SJSA1 (cell line): ENCODE measurements at regions not wholly inside any gene's neighbourhood (a gene's known extent, or its start where the extent isn't known, plus 50 kb on each side); places are given as distances from the start of the nearest gene placed in this dataset.
A peak's percentile ranks its signal among the peaks of the same experiment; 100 is the strongest.

ENCODE experiments used
- DNase-seq, 2 experiments: peaks; one replicate each; pipeline ENCODE4 v3.0.0-alpha.2; 2015 to 2020; ENCODE audit warnings: low spot score in 2 of 2, low read depth in 1 of 2
- H3K27ac ChIP-seq: fragments of 250-450 bp; sonication (Bioruptor Pico); 2 replicates; pipeline ENCODE4 v1.5.1; 2020; ENCODE audit warnings: mild to moderate bottlenecking, moderate library complexity
- H3K27me3 ChIP-seq: fragments of 250-450 bp; sonication (Bioruptor Pico); replicated peaks from 2 replicates; pipeline ENCODE4 v1.5.1; 2020; ENCODE audit warnings: mild to moderate bottlenecking, moderate library complexity
- H3K36me3 ChIP-seq: fragments of 250-450 bp; sonication (Bioruptor Pico); 2 replicates; pipeline ENCODE4 v1.5.1; 2020; ENCODE audit warnings: mild to moderate bottlenecking
- H3K4me1 ChIP-seq: fragments of 250-450 bp; sonication (Bioruptor Pico); replicated peaks from 2 replicates; pipeline ENCODE4 v1.6.1; 2021; ENCODE audit warnings: mild to moderate bottlenecking
- H3K4me3 ChIP-seq: fragments of 250-450 bp; sonication (Bioruptor Pico); 2 replicates; pipeline ENCODE4 v1.5.1; 2020; ENCODE audit warnings: mild to moderate bottlenecking
- H3K9me3 ChIP-seq: fragments of 250-450 bp; sonication (Bioruptor Pico); replicated peaks from 2 replicates; pipeline ENCODE4 v1.5.1; 2020; ENCODE audit warnings: mild to moderate bottlenecking

- no peak overlapping the region for H3K4me3 ChIP-seq
- H3K4me1 ChIP-seq, result peaks cover 44% of the 10 kb centered on the region
- no peaks in the 10 kb centered on the region for H3K27me3 ChIP-seq
- DNase-seq, result no peak
- peaks cover 5% of the 10 kb centered on the region for H3K36me3 ChIP-seq
- no peak overlapping the region for H3K27ac ChIP-seq
- H3K9me3 ChIP-seq, result 0 out of 2 replicates have a peak, but pooled peaks cover 2% of the 10 kb centered on the region
These were observed 284.2 kb upstream of the WWC1 start for GRCh38 chr5:168007286-168007685.

DNA sequence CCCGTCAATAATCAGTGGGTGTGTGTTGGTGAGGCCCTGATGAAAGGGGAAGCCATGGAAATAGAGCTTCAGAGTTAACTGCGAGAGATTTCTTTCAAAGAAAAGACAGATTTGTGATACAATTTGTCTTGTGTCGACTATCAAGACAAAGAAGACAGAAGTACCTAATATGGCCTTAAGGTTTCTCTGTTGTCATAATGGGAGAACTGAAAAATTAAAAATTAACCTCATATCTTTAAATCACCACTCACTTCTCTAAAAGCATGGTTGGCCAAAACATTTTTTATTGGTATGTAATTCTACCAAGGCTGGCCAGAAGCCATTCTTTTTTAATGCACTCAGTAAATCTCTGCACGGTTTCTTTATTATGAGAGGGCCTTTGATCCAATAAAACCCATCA is 282.9 kb upstream of the WWC1 start:
- Histone ChIP-seq H3K36me3 (no peaks in the 10 kb centered on the region), H3K27ac (no peak overlapping the region), H3K9me3 (0 out of 2 replicates have a peak, but pooled peaks cover 2% of the 10 kb centered on the region), H3K4me3 (no peak overlapping the region), H3K4me1 (peaks cover 43% of the 10 kb centered on the region), H3K27me3 (no peaks in the 10 kb centered on the region)
- DNase-seq, result no peak

GRCh38 chr5:168011096-168011495 is 280.3 kb upstream of the WWC1 start:
- Histone ChIP-seq H3K36me3 (0 out of 2 replicates have a peak, but pooled peaks cover 3% of the 10 kb centered on the region), H3K27me3 (no peaks in the 10 kb centered on the region), H3K4me3 (no peak overlapping the region), H3K27ac (no peak overlapping the region), H3K9me3 (no peaks in the 10 kb centered on the region), H3K4me1 (peaks cover 42% of the 10 kb centered on the region)
- DNase-seq, result no peak

DNA sequence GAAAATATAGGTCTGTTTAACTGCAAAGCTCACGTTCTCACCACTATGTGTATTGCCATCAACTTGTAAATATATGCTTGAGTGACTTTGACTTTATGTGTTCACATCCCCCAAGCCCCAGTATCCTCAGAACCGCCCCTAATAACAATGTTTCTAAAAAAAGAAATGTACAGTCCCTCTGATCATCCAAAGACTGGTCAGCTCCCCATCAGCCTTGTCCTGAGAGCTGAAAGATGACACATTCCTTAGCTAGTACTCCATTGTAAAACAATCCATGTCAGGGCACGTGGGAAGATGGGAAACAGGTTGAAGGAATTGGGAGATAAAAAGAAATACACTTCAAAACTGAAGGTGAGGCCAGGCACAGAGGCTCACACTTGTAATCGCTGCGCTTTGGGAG is 279.4 kb upstream of the WWC1 start:
- no peaks in the 10 kb centered on the region for H3K27me3 ChIP-seq
- H3K9me3 ChIP-seq, result no peaks in the 10 kb centered on the region
- no peak overlapping the region for H3K4me3 ChIP-seq
- 0 out of 2 replicates have a peak, but pooled peaks cover 3% of the 10 kb centered on the region for H3K36me3 ChIP-seq
- DNase-seq, result no peak
- no peak overlapping the region for H3K27ac ChIP-seq
- peaks cover 41% of the 10 kb centered on the region for H3K4me1 ChIP-seq

DNA sequence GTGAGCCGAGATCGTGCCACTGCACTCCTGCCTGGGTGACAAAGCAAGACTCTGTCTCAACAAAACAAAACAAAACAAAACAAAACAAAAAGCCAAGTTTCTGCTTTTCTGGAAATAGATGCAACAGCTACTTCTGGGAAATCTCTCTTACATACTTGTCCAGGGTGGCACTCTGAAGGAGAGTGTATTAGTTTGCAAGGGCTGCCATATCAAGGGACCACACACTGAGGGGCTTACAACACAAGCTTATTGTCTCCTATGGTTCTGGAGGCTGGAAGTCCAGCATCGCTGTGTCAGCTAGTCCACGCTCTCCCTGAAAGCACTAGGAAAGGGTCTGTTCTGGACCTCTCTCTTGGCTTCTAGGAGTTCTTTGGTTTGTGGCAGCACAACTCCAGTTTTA is 277.9 kb upstream of the WWC1 start:
- Histone ChIP-seq H3K27me3 (no peaks in the 10 kb centered on the region), H3K4me3 (no peak overlapping the region), H3K4me1 (peaks cover 41% of the 10 kb centered on the region), H3K36me3 (0 out of 2 replicates have a peak, but pooled peaks cover 3% of the 10 kb centered on the region), H3K27ac (peak overlapping the region; percentile 71), H3K9me3 (no peaks in the 10 kb centered on the region)
- DNase-seq, result peak; percentile 85 to 90

- Histone ChIP-seq H3K36me3 (0 out of 2 replicates have a peak, but pooled peaks cover 3% of the 10 kb centered on the region), H3K4me3 (no peak overlapping the region), H3K27me3 (no peaks in the 10 kb centered on the region), H3K4me1 (peaks cover 41% of the 10 kb centered on the region), H3K9me3 (no peaks in the 10 kb centered on the region), H3K27ac (peak overlapping the region; percentile 71)
- DNase-seq, result no peak
These were observed 276.9 kb upstream of the WWC1 start for GRCh38 chr5:168014433-168015123.

- Histone ChIP-seq H3K4me3 (no peak overlapping the region), H3K9me3 (no peaks in the 10 kb centered on the region), H3K36me3 (0 out of 2 replicates have a peak, but pooled peaks cover 3% of the 10 kb centered on the region), H3K27ac (peak overlapping the region; percentile 71), H3K4me1 (peaks cover 41% of the 10 kb centered on the region), H3K27me3 (no peaks in the 10 kb centered on the region)
- peak in 1 of 2 experiments; percentile 71 for DNase-seq
These were observed 275.9 kb upstream of the WWC1 start for GRCh38 chr5:168015506-168015905.

GRCh38 chr5:168017313-168017712 is 274.1 kb upstream of the WWC1 start:
- Histone ChIP-seq H3K36me3 (0 out of 2 replicates have a peak, but pooled peaks cover 3% of the 10 kb centered on the region), H3K4me3 (no peak overlapping the region), H3K27ac (no peak overlapping the region), H3K4me1 (peaks cover 34% of the 10 kb centered on the region), H3K27me3 (no peaks in the 10 kb centered on the region), H3K9me3 (no peaks in the 10 kb centered on the region)
- no peak for DNase-seq

- H3K4me3 ChIP-seq, result no peak overlapping the region
- H3K4me1 ChIP-seq, result peaks cover 19% of the 10 kb centered on the region
- DNase-seq, result no peak
- 0 out of 2 replicates have a peak, but pooled peaks cover 3% of the 10 kb centered on the region for H3K36me3 ChIP-seq
- H3K27me3 ChIP-seq, result no peaks in the 10 kb centered on the region
- H3K27ac ChIP-seq, result no peak overlapping the region
- no peaks in the 10 kb centered on the region for H3K9me3 ChIP-seq
These were observed 272.3 kb upstream of the WWC1 start for GRCh38 chr5:168019143-168019542.

GRCh38 chr5:168020542-168021294 is 270.7 kb upstream of the WWC1 start:
- Histone ChIP-seq H3K27ac (no peak overlapping the region), H3K9me3 (no peaks in the 10 kb centered on the region), H3K27me3 (no peaks in the 10 kb centered on the region), H3K4me1 (peaks cover 3% of the 10 kb centered on the region), H3K36me3 (0 out of 2 replicates have a peak, but pooled peaks cover 3% of the 10 kb centered on the region), H3K4me3 (no peak overlapping the region)
- peak in 1 of 2 experiments; percentile 34 for DNase-seq

- no peak for DNase-seq
- no peaks in the 10 kb centered on the region for H3K36me3 ChIP-seq
- no peak overlapping the region for H3K4me3 ChIP-seq
- no peaks in the 10 kb centered on the region for H3K27me3 ChIP-seq
- no peak overlapping the region for H3K27ac ChIP-seq
- H3K9me3 ChIP-seq, result no peaks in the 10 kb centered on the region
- H3K4me1 ChIP-seq, result no peaks in the 10 kb centered on the region
These were observed 268.8 kb upstream of the WWC1 start for GRCh38 chr5:168022446-168023169.

- Histone ChIP-seq H3K4me3 (no peak overlapping the region), H3K9me3 (no peaks in the 10 kb centered on the region), H3K36me3 (no peaks in the 10 kb centered on the region), H3K27ac (no peak overlapping the region), H3K27me3 (no peaks in the 10 kb centered on the region), H3K4me1 (no peaks in the 10 kb centered on the region)
- no peak for DNase-seq
These were observed 268.3 kb upstream of the WWC1 start for GRCh38 chr5:168023191-168023590.

DNA sequence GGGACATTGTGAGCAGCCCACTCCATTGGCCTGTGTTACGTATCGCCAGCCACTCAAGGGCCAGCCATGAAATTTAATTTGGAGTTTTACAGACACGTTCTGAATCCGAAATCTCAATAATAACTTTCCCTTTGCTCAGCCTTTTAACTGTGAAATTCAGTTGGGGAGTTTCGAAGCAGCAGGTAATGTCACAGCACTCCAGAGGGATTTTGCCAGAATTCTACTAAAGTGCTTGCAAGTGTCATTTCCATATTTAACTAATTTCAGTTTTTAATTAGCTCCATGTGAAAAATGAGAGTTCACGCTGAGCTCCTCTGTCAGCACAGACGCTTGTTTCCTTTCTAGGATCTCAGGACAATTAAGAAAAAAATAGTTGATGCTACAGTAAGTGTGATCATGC is 267.1 kb upstream of the WWC1 start:
- Histone ChIP-seq H3K27me3 (no peaks in the 10 kb centered on the region), H3K36me3 (no peaks in the 10 kb centered on the region), H3K9me3 (no peaks in the 10 kb centered on the region), H3K27ac (no peak overlapping the region), H3K4me3 (no peak overlapping the region), H3K4me1 (no peaks in the 10 kb centered on the region)
- no peak for DNase-seq

GRCh38 chr5:168027007-168027406 is 264.4 kb upstream of the WWC1 start:
- DNase-seq, result no peak
- no peaks in the 10 kb centered on the region for H3K9me3 ChIP-seq
- no peaks in the 10 kb centered on the region for H3K27me3 ChIP-seq
- H3K4me3 ChIP-seq, result no peak overlapping the region
- H3K27ac ChIP-seq, result no peak overlapping the region
- no peaks in the 10 kb centered on the region for H3K4me1 ChIP-seq
- H3K36me3 ChIP-seq, result no peaks in the 10 kb centered on the region
